22Rv1 (cell line): ENCODE measurements at regions not wholly inside any gene's neighbourhood (a gene's known extent, or its start where the extent isn't known, plus 50 kb on each side); places are given as distances from the start of the nearest gene placed in this dataset.

Experiments
- CTCF ChIP-seq: fragments of 450-650 bp; IDR thresholded peaks from 2 replicates; pipeline ENCODE4 v1.5.1; 2017; ENCODE audit warnings: mild to moderate bottlenecking
- ZFX ChIP-seq: fragments of 450-650 bp; IDR thresholded peaks from 2 replicates; pipeline ENCODE4 v1.6.1; 2017; ENCODE audit warnings: antibody characterized with exemption, borderline replicate concordance

DNA sequence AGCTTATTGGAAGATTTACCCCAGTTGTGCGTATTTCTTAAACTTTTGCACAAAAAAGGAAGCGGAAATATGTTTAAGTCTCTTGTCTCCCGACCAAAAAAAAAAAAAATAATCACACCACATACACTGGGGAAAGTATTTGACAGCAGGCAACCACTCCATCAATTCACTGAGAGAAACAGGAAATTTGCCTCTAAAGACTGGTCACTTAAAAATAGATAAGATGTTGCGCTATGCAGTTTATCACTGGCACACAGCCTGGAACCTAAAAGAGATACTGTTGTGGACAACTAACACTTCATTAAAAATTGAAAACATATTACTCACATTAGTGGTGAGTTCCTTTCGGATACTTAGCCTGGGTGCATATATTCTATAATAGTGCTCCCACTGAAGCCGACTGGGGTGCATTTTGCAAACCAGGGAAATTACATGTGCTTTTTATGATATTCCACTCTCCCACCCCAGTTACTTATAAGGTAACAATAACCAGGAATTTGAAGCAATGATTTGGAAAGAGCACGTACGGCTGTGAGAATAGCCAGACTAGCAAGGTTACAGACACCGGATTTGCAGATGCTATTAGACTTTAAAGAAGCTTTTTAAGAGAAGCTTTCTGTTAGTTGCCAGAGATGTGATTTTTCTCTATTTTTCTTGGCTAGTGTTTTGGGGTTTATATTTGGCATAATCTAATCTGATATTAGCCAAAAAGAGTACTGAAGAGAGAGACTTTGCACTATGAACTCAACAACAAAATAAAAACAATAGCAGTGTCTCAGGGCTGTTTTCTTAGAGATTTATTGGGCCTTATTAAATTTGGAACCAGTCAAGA is 311.5 kb downstream of the NOVA1 start:
- TF ChIP-seq CTCF (no peak), ZFX (no peak)
